GM19328 (cell line): ENCODE measurements at regions not wholly inside any gene's neighbourhood (a gene's known extent, or its start where the extent isn't known, plus 50 kb on each side); places are given as distances from the start of the nearest gene placed in this dataset.
A peak's percentile ranks its signal among the peaks of the same experiment; 100 is the strongest.

ENCODE experiments used
- ATAC-seq: cut with Tn5 transposase; IDR thresholded peaks from one replicate; pipeline ENCODE4 v1.9.1; 2021; ENCODE audit warnings: mild to moderate bottlenecking, moderate library complexity; ENCODE audit not compliant: unreplicated experiment

DNA sequence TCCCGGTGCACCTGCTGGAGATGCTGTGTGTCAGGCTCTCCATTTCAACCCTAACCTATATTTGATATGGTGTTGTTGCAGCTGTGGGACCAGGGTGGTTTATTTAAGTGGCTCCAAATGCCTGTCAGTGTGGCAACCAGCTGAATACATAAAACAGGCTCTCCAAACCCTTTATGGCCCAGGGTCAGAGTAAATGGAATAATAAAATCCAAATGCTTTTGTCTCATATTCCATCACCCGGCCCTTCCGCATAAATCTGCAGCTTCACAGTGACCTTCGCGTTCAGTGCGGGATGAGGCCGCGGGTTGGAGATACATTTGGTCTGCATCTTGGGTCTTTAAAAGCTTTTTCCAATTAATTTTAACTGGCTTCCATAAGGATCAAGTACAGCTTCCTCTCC, 382.1 kb upstream of the NR2F2 start:
- ATAC-seq = no peak

DNA sequence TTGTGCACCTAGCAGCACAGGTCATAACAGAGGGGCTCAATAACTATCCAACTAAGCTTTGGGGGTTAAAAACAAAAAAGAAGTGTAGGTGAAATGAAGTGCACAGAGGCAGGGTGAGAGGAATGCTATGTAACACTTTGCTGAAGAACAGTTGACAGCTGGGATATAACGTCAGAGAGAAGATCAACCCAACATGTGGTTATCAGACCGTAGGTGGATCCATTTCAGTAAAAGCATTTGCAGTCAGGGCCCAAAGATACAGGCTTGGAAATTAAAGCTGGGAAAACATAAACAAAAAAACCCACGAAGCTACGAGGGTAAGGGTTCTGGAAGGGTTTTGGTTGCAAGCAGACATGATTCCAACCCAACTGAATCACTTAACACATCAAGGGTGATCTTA, 377.5 kb upstream of the NR2F2 start:
- no peak for ATAC-seq

DNA sequence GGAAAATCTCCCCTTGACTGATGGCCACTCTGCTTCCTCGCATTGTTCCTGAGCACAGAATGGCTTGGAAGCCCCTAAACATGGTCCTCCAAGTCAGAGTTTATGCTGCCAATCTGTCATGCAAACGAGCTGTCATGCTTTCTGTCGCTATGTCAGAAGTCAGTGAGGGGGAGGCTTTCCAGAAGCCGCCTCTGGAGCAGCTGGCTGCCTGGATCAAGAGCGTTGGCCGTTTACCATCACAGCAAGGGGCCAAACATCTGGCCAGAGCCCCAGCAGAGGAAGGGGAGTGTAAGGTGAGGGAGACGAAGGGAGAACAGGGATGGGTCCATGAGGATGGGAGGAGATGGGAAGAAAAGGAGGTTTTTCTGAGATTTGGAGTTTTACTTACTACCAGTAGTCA, 372.6 kb upstream of the NR2F2 start:
- ATAC-seq = no peak

DNA sequence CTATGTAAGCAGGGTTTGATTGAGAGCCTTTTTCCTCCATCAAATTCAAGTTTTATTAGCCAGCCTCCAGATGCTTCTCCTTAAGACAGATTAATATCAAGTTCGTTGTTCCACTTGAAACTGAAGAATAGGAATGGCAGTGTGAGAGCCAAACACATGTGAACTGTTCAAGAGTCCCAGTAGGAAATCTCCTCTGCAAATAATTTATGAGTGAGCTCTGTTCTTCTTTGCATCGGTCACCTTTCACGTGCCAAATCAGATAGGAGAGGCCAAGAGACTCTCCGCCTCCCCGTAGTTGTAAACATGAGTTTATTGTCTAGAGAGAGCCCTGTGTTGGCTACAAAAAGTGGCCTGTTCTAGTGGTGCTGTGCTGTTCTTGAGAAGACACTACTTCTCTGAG, 372.1 kb upstream of the NR2F2 start:
- ATAC-seq = no peak

DNA sequence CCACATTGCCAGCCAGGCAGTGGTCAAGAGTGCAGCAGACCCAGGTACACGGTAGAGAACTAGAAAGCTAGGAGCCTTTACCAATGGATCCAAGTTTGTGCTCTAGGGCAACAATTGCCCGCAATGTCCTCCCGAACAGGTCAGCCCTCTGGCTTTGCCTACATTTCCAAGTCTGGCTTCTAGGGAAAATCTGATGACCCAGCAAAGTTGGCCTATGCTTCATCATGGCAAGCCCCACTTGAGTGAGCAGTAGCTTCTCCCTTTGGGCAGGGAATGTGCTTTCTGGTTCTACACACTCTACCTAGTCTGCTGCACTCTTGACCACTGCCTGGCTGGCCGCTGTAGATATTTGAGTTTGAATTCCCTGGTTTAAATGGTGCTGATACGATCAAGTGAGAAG, 361.6 kb upstream of the NR2F2 start:
- no peak for ATAC-seq

DNA sequence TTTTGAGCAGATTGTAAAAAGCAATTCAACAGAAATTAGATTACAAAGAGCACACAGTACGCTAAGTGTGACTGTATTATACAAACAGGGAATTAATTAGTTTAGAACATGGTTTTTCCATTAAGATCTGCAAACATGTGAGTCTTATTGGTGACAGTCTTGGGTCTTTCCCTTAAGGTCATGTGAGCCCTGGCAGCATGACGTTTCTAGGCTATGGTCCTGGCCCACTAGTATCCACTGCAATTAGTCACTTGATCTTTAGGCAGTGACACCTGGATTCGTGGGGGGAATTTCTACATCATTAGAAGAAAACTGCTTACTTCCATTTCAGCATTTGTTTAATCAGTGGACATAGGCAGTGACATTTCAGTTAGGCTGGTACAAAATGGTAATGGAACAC, 360.2 kb upstream of the NR2F2 start:
- no peak for ATAC-seq

DNA sequence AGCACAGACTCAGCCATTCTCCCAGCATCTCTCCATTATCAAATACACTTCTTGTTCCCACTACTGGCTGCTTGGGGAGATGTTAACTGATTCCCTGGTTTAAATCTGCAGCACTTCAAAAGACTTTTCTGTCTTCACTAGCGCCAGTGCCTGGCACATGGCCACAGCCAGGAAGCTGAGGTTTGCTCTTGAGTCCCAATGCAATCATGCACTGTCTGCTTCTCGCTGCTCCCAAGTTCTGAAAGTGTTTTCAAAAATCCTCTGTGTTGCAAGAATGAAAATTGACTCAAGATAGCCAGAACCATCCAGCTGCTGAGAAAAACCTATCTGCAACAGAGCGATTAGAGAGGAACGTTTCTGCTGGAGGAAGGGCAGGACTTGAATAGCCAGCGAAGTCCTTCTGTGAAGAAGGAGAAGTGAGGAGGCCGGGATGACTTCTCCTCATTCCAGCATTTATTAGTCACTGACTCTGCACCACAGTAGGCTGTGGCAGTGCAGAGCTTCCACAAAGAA, 358.4 kb upstream of the NR2F2 start:
- no peak for ATAC-seq

DNA sequence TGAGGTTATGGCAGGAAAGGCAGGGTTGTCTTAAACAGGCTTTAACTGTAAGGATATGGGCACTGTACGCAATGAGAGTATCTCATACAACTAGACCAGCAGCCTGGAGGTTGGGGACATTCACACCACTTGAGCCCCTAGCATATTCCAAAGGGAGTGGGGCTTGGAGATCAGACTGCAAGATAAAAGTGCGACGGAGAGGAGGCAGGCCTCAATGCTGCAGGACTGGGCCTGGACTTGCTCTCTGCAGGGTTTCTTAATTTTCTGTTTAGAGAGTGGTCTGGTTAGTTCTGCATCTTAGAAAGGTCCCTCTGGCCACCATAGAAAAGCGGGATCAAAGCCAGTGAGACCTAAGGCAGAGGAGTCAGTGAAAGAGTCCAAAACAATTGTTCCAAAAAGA, 357.7 kb upstream of the NR2F2 start:
- ATAC-seq = no peak

DNA sequence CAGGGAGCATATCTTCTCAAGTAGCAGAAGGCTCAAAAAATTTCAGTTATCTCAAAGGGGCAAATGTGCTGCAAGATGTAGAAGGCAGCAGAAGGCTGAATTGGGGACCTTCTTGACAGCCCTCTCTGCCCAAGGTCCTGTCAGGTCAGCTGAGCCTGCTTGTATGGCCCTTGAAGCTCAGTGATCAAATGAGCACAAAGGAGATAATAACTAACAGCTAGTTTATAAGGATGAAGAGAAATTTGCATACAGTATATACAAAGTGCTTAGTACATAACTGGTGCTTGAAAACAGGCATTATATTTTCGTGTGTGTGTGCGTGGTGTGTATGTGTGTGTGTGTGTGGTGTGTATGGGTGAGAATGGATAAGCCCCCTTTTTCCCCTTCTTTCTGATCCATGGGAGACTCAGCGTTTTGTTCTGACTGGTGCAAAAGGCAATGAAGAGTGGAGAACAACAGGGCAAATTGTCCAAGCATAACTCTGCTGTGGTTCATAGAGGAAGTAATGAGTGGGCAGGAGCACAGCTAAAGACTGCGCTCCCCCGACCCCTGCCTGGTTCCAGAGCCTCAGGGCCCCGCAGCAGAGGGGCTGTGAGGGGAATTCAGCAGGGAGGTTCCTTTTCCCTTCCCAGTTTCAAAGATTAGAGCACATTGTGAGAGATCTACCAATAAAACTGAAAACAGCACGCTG, 356.8 kb upstream of the NR2F2 start:
- peak; percentile 65 for ATAC-seq

DNA sequence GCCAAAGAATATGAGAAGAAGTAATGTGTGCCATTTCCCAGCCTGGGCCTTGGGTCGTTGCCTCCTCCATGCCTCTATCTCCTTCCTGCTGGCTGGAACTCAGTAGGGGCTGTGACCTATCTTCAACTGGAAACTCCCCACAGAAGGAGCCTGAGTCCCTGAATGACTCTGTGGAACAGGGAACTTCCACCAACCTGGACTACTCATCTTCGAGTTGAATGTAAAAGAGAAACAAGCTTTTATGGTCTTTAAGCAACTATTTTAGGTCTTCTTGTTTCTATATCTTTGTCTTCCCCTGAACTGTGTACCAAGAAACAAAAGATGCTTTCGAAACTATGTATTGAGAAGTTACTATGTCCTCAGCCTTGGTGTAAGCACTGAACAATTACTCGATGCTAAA, 355.3 kb upstream of the NR2F2 start:
- peak; percentile 42 for ATAC-seq

DNA sequence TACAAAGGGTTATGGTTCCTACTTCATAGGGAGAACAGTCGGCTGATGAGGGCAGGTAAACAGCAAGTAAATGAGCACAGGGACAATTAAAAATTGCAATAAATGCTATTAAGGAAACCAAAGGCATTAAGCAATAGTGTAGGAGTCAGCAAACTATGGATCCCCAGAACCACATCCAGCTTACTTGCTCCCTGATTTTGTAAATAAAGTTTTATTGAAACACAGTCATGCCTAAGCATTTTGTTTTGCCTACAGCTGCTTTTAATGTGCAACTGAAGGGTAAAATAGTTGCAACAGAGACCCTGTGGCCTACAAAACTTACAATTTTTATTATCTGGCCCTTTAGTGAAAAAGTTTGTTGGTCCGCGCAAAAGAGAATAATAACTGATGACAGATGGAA, 351.2 kb upstream of the NR2F2 start:
- no peak for ATAC-seq

DNA sequence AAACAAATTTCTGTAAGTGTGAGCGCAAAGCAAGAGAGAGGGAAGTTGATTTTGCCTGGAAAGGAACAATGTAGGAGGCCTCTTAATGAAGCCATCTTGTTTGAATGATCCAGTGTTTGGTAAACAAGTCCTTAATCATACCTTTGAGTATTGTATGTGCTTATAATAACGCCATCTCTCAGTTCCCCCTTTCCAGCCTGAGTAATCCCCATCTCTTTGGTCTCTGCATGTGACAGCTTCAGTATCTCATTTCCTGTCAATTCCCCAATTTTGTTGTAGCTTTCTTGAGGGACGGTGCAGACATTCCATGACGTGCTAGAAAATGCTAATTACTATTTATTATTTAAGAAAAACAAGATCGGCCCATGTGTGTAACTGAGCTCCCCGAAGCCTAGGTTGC, 349.3 kb upstream of the NR2F2 start:
- no peak for ATAC-seq

DNA sequence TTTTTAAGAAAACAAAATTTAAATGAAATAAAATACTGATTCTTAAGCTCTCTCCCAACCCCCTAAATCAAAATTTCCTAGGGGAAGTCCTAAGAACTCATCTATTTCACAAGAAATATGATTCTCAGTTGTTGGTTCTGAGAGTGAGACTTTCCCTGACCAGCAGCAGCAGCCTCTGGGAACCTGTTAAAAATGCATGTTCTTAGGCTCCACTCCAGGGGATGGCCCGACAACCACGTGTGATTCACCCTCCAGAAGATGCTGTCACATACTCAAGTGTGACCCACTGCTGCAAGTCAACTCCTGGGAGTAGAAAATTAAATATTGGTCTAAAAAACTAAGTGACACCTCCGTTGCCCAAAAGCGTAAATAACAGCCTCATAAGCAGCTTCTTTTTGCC, 343.2 kb upstream of the NR2F2 start:
- ATAC-seq = no peak

DNA sequence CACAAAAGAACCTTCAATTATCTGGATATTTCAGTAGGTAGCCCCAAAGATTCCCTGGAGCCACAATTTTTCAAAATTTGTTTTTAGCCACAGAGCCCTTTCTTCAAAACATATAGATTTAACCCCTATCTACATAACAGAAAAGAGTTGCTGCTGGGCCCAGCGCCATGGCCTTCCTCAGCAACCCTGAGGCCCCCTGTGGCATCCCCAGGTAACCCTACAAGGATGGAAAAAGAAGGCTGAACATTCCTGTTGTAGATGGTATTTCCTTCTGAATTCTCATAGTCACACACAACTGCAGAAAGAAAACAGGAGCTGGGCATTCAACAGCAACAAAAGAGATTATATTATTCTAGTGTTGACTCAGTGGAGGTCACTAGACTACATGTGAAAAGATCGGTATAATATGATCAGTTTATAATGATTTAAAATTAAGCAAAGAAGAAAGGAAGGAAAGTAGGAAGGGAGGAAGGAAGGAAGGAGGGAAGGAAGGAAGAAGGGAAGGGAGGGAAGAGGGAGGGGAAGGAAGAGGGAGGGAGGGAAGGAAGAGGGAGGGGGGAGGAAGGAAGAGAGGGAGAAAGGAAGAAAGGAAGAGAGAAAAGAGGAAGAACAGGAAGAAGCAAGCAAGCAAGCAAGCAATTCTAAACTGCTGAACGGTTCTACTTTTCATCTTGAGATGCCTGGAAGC, 342.5 kb upstream of the NR2F2 start:
- no peak for ATAC-seq

DNA sequence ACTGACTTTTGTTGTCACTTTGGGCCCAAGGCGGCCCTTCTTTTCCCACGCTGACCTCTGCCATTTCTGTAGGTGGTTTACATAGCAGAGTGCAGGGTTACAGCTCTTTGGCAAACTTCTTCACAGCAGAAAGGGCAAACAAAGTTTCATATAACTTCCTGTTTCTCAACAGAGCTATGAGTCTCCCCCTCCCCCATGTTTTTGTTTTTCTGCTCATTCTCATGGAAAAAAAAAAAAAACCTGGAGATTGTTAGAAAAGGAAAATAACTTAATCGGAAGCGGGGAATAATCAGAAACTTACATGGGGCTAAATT, 342.0 kb upstream of the NR2F2 start:
- no peak for ATAC-seq

DNA sequence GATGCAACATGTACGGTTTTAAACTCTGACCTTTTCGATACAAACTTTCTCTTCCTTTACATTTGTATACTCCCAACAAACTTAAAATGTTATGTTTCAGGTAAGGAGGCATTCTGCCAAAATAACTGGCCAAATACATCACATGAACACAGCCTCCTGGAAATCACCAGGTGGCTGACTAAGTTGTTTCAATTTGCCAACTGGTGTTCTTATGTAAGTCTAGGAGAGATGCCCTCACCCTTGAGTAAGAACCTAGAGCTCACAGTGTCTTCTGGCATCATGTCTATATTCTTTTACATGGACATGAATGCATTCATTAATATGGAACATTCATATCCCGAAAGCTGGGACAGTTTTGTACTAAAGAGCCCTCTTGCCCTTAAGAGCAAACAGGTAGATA, 341.1 kb upstream of the NR2F2 start:
- ATAC-seq = no peak

DNA sequence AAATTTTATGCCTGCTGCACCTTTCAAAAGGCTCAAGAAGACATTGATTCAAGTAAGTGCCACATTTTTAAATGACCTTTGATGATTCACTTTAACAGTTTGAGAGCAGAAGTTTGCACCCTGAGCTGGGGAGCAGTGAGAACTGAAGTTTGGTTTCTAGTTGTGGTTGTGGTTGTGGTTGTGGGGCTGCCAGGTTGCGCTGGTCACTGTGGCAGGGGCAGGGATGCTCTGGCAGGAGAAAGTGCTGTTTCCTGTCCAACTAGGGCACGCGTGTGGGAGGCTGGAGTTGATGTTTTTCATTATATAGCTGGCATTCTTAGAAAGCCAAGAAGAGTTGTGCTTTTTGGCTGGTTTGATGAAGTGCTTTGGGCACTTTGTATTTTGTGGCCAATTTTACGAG, 339.7 kb upstream of the NR2F2 start:
- ATAC-seq = no peak

DNA sequence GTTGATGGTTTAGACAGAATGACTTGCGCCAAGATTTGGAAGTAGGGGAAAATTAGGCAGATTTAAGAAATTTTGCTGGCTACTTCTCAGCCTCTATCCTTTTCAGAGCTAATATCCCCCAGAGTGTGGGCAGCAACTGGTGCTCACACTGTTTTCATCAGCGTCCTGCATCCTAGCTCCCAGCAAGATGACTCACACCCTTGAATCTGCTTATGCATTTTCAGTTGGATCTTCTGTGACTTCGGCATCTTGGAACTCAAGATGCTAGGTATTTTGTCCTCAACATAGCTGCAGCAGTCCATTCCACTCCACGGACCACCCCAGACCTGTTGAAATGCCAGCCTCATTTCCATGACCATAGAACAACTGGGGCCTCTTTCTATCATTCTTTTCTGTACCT, 336.1 kb upstream of the NR2F2 start:
- ATAC-seq = no peak

DNA sequence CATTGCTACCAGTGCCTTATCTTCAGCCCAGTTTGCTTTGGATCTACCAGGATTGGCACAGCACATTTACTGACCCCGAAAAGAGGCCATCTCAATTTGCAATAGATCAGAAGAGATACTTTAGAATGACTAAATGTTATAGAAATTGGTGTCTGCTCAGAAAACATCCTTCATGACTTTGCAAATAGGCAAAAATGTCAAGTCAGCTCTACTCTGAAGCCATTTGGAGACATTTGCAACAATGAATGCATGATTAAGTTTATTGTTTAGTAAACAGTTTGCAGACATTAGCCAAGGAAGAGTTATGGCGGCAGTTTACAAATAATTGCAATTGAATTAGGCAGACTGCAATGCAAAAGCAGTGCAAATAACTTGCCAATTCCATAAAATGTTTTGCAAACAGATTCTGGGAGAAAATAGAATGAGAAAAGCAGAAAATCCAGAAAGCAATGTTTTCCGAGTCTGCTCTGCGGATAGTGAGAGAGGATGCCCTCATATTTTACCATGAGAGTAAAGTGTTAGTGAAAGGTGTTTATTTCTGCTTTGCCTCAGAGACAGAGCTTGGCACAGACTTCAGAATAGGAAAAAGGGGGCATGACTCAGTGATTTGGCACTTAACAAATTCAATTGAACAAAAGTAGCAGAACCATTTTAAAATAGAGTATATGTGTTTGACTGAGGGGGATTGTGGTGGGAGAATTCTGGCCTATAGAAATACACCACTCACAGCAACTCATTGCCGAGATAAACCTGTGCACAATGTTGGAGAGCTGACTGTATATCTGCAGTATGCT, 334.9 kb upstream of the NR2F2 start:
- ATAC-seq = no peak

DNA sequence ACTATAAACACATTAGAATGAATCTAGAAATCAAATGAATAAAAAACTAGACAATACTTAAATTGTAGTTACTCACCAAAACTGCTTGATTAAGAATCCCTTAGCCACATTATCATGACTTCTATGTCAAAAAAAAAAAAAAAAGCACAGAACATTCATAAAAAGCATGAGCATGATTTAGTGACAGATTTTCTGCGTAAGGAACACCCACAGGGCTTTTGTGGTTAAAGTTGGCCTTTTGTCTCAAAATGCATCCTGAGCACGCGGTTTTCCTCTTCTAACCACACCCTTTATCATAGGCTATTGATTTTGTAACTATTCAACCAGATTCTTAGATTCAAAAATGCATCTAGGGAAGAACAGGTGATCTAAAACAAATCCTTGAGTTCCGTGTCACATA, 334.0 kb upstream of the NR2F2 start:
- no peak for ATAC-seq

DNA sequence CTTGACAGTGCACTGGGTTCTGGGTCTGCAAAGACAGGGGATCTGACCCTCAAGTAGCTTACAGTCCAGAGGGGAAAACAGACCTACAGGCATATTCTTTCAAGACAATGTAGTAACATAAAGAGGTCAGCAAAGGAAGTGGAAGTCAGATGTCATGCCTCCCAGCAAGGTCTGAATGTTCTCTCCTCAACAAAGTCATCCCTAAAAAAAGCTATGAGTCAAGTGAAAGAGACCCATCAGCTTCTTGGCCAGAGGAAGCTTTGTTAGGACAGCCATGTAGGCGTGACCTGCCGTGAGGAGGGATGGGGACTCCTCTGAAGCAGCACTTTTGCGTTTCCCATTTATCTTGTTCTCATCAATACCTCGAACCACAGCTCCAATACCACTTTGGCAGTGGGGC, 331.6 kb upstream of the NR2F2 start:
- no peak for ATAC-seq
